CD4-positive, alpha-beta T cell treated with Interleukin-4 for 4 hours (primary cell): ENCODE measurements at regions not wholly inside any gene's neighbourhood (a gene's known extent, or its start where the extent isn't known, plus 50 kb on each side); places are given as distances from the start of the nearest gene placed in this dataset.
A peak's percentile ranks its signal among the peaks of the same experiment; 100 is the strongest.
"Not testable (repeated sequence)": the region's sequence is repeated elsewhere in the genome, so short reads cannot be mapped to it uniquely, and the experiment has no call there.

Experiments used
- DNase-seq: peaks from one replicate; pipeline ENCODE4 v3.0.0-alpha.2; 2020

- peak; percentile 25 for DNase-seq
These were observed 124.6 kb upstream of the KCNAB1 start for GRCh38 chr3:155995525-155996370.

DNA sequence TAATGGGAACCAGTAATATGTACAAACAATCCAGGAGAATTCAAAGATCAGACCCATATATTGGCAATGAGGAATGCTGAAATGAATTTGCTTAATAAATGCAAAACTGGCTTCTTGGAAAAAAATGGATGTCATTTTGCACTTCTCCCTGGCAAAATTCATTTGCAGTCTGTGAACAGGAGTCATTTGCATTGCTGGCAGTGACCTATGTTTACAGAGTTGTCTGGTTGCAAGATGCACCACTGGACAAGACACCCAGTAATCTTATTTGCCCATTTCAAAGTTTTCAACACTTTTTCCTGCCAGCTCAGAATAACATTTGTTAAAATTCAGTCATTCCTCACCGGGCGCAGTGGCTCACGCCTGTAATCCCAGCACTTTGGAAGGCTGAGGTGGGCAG, 123.5 kb upstream of the KCNAB1 start:
- no peak for DNase-seq

- DNase-seq: not testable (repeated sequence)
These were observed 122.2 kb upstream of the KCNAB1 start for GRCh38 chr3:155998173-155998572.

GRCh38 chr3:156005736-156006135, 114.6 kb upstream of the KCNAB1 start:
- DNase-seq: no peak

- DNase-seq: no peak
These were observed 109.5 kb upstream of the KCNAB1 start for GRCh38 chr3:156010829-156011228.

- no peak for DNase-seq
These were observed 105.9 kb upstream of the KCNAB1 start for GRCh38 chr3:156014489-156014888.

GRCh38 chr3:156016902-156017301, 103.5 kb upstream of the KCNAB1 start:
- DNase-seq: no peak

DNA sequence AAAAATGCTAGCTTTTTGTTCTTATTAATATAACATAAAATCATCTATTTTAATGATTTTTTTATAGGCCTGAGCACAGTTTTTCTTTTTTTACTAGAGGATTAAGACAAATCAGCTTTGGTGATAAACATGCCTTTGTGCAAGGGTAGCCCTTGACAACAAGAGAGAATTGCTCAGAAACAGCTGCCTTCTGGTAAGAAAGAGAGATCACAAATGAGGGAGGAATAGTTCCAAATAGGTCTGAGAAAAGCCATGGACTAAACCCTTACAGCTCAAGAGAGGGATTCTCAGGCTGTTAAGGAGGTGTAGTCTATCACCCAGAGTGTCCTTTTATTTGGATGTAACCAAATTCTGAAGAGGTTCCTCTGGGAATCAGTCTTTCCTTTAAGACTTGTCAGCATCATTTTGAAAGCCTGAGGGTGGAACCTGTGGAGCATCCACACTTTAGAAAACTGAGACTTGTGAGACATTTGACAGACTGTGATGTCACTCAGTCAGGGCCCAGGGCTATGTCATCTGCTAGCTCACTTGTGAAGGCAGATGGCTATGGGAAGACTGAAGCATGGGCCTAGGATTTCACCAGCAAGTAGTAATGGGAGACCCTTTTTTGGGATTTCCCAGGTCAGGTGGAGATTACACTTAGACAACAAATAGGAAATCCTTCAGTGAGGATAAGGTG, 102.9 kb upstream of the KCNAB1 start:
- DNase-seq: no peak

GRCh38 chr3:156024904-156025533, 95.4 kb upstream of the KCNAB1 start:
- DNase-seq: no peak

DNA sequence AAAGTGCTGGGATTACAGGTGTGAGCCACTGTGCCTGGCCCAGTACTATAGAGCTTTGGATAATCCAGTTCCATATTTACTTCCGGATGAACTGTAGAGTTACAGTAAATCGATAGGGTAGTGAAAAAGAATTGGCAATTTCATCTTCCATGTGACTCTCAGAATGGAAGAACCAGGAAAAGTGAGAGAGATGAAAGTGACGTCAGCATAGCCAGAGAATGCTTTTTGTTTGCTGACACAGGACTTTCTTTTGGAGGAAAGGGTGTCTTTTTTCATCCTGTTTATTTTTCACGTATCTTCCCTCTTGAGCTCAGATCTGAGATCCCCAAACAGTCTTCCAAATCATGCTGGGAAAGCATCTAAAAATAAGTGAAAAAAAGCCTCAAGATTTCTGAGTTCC, 91.2 kb upstream of the KCNAB1 start:
- DNase-seq: no peak

- DNase-seq: no peak
These were observed 89.7 kb upstream of the KCNAB1 start for GRCh38 chr3:156030723-156031122.

- DNase-seq: no peak
These were observed 87.0 kb upstream of the KCNAB1 start for GRCh38 chr3:156033428-156033827.

GRCh38 chr3:156035158-156035557, 85.2 kb upstream of the KCNAB1 start:
- DNase-seq: no peak

GRCh38 chr3:156036258-156037053, 83.9 kb upstream of the KCNAB1 start:
- no peak for DNase-seq

GRCh38 chr3:156037356-156037755, 83.0 kb upstream of the KCNAB1 start:
- no peak for DNase-seq

- DNase-seq: no peak
These were observed 81.5 kb upstream of the KCNAB1 start for GRCh38 chr3:156038869-156039268.

DNA sequence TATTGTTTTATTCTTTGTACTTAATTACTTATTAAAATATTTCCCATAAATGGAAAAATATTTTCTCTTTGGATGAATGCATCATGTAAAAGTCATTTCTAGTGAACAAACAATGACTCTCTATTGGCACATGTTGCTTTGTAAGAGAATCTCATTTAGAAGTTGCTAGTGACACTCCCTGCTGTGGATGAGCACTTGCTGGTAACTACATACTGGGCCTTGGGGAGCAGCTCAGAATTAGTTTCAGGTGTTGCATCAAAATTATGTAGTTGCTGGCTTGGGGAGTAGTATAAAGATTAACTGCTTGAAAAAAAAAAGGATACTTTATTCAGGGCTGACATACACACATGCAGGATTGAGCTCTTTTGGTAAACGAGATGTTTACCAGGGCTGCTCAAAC, 80.3 kb upstream of the KCNAB1 start:
- no peak for DNase-seq

GRCh38 chr3:156041216-156041841, 79.0 kb upstream of the KCNAB1 start:
- not testable (repeated sequence) for DNase-seq

DNA sequence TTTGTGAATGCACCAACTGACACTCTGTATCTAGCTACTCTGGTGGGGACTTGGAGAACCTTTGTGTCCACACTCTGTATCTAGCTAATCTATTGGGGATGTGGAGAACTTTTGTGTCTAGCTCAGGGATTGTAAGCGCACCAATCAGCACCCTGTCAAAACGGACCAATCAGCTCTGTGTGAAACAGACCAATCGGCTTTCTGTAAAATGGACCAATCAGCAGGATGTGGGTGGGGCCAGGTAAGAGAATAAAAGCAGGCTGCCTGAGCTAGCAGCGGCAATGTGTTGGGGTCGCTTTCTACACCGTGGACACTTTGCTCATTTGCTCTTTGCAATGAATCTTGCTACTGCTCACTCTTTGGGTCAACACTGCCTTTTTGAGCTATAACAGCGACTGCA, 78.5 kb upstream of the KCNAB1 start:
- DNase-seq: not testable (repeated sequence)

GRCh38 chr3:156043832-156044633, 76.3 kb upstream of the KCNAB1 start:
- peak; percentile 52 for DNase-seq

DNA sequence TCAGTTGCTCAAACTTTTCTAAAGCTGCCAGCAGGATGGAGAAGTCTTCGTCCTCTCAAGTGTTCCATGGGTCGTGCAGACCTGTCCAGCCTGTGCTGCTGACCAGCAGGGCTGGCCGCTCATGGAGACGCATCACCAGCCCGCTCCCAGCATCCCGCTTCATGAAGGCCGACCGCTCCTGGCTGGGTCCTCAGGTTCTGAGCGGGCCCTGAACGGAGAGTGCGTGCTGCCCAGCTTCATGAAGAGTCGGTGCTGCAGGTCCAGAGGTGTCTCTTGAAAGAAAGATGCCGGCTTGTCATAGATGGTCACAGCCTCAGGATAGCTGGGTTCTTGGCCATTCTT, 75.8 kb upstream of the KCNAB1 start:
- no peak for DNase-seq

- DNase-seq: not testable (repeated sequence)
These were observed 71.9 kb upstream of the KCNAB1 start for GRCh38 chr3:156048483-156048882.
